ENCODE measurements at regions not wholly inside any gene's neighbourhood (a gene's known extent, or its start where the extent isn't known, plus 50 kb on each side); places are given as distances from the start of the nearest gene placed in this dataset.

DNA sequence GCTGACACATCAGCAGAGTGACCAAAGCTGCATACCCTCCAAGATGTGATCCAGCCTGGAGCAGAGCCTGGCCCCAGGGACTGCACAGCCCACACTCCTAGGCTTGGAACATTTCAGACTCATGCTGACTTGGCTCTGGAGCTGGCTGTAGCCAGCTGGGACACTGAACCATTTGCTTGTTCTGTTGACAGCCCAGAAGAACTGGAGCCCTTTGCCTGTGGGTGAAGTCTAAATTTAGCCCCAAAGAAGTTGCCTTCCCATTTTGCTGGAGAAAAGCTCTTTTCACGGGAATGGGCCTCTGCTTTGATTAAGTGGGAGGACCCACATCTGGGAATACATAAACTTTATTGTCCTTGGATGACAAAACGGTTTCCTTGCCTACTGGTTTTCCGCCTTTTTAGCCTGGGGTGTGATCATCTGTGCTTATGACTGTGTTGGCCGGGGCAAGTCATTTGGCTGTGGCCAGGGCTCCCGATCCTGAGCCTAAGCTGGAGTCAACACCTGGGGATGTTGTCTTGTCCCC is 186.2 kb upstream of the BMPER start:
- Histone ChIP-seq H3K9me3 (replicated peaks; ENCODE audit: insufficient read depth, low read length) (no peaks in the 10 kb centered on the region), H3K4me1 (ENCODE audit: low read length) (no peaks in the 10 kb centered on the region), H2AFZ (ENCODE audit: low read length) (no peak overlapping the region), H3K4me3 (ENCODE audit: low read length) (no peak overlapping the region), H3K79me2 (ENCODE audit: low read length) (no peaks in the 10 kb centered on the region), H3K9ac (ENCODE audit: low read length) (no peak overlapping the region), H3F3A (ENCODE audit: insufficient read depth, low read length) (no peaks in the 10 kb centered on the region), H3K9me2 (replicated peaks; ENCODE audit: insufficient read depth, low read length) (no peaks in the 10 kb centered on the region), H3K4me2 (ENCODE audit: low read depth, low read length) (no peak overlapping the region), H3K36me3 (replicated peaks; ENCODE audit: insufficient read depth, low read length) (no peaks in the 10 kb centered on the region), H3K27me3 (replicated peaks; ENCODE audit: insufficient read depth, low read length) (no peaks in the 10 kb centered on the region), H4K20me1 (ENCODE audit: insufficient read depth, low read length) (no peaks in the 10 kb centered on the region), H3K27ac (ENCODE audit: low read length) (no peak overlapping the region)
- TF ChIP-seq EZH2 (optimal IDR thresholded peaks at IDR 0.05; ENCODE audit: low read depth, low read length) (no peak), EZH2phosphoT487 (IDR thresholded peaks at IDR 0.05; ENCODE audit: low read length) (no peak)
- TF ChIP-seq, protein P1, sequence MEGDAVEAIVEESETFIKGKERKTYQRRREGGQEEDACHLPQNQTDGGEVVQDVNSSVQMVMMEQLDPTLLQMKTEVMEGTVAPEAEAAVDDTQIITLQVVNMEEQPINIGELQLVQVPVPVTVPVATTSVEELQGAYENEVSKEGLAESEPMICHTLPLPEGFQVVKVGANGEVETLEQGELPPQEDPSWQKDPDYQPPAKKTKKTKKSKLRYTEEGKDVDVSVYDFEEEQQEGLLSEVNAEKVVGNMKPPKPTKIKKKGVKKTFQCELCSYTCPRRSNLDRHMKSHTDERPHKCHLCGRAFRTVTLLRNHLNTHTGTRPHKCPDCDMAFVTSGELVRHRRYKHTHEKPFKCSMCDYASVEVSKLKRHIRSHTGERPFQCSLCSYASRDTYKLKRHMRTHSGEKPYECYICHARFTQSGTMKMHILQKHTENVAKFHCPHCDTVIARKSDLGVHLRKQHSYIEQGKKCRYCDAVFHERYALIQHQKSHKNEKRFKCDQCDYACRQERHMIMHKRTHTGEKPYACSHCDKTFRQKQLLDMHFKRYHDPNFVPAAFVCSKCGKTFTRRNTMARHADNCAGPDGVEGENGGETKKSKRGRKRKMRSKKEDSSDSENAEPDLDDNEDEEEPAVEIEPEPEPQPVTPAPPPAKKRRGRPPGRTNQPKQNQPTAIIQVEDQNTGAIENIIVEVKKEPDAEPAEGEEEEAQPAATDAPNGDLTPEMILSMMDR (IDR thresholded peaks at IDR 0.05; ENCODE audit: low read length): no peak
- DNase-seq: no peak

DNA sequence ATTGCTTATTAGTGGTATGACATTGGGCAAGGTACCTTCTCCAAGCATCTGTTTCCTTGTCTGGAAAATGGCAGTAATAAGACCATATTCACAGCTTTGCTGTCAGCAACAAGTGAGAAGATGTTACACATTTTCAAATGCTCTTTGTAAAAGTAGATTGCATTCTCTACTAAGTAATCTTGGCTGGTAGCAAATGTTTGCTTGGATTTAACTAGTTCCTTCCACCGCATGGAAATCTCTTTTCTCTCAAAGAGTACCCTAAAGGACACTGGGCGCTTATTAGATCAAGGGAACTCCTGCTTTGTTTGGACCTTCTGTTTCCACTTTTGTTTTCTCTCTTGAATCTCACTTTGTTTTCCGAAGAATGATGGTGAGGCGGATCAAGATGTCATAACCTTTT is 185.2 kb upstream of the BMPER start:
- Histone ChIP-seq H3K27ac (ENCODE audit: low read length) (no peak overlapping the region), H3K36me3 (replicated peaks; ENCODE audit: insufficient read depth, low read length) (no peaks in the 10 kb centered on the region), H3K9me2 (replicated peaks; ENCODE audit: insufficient read depth, low read length) (no peaks in the 10 kb centered on the region), H3K79me2 (ENCODE audit: low read length) (no peaks in the 10 kb centered on the region), H3K27me3 (replicated peaks; ENCODE audit: insufficient read depth, low read length) (no peaks in the 10 kb centered on the region), H2AFZ (ENCODE audit: low read length) (no peak overlapping the region), H4K20me1 (ENCODE audit: insufficient read depth, low read length) (no peaks in the 10 kb centered on the region), H3F3A (ENCODE audit: insufficient read depth, low read length) (no peaks in the 10 kb centered on the region), H3K4me3 (ENCODE audit: low read length) (no peak overlapping the region), H3K4me2 (ENCODE audit: low read depth, low read length) (no peak overlapping the region), H3K4me1 (ENCODE audit: low read length) (no peaks in the 10 kb centered on the region), H3K9me3 (replicated peaks; ENCODE audit: insufficient read depth, low read length) (no peaks in the 10 kb centered on the region), H3K9ac (ENCODE audit: low read length) (no peak overlapping the region)
- TF ChIP-seq, protein P1 (IDR thresholded peaks at IDR 0.05; ENCODE audit: low read length): no peak
- TF ChIP-seq EZH2phosphoT487 (IDR thresholded peaks at IDR 0.05; ENCODE audit: low read length) (no peak), EZH2 (optimal IDR thresholded peaks at IDR 0.05; ENCODE audit: low read depth, low read length) (no peak)
- no peak for DNase-seq

DNA sequence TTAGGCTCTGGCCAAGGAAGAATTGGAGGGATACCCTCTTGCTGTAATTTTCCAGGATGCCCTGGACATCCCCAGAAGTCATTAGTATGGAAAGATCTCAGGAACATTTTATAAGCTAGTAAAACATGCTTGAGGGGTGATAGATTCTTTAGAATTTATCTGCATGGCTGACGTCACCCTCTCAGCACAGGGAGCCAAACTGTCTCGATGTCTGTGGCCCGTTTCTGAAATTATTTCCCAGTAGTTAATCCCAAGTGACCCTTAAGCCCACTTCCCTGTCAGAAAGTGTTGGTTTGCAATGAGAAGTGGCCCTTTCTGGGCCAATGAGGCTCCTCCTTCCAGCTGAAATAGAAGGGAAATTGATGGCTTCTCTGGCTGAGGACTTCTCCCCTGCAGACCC is 184.5 kb upstream of the BMPER start:
- no peaks in the 10 kb centered on the region for H3K9me3 ChIP-seq (replicated peaks; ENCODE audit: insufficient read depth, low read length)
- no peak for DNase-seq

More for the DNA sequence above, 184.5 kb upstream of the BMPER start:
- TF ChIP-seq EZH2phosphoT487 (IDR thresholded peaks at IDR 0.05; ENCODE audit: low read length) (no peak), EZH2 (optimal IDR thresholded peaks at IDR 0.05; ENCODE audit: low read depth, low read length) (no peak)
- TF ChIP-seq, protein P1 (IDR thresholded peaks at IDR 0.05; ENCODE audit: low read length): no peak
- Histone ChIP-seq H3K27me3 (replicated peaks; ENCODE audit: insufficient read depth, low read length) (no peaks in the 10 kb centered on the region), H3K9me2 (replicated peaks; ENCODE audit: insufficient read depth, low read length) (no peaks in the 10 kb centered on the region), H3K4me2 (ENCODE audit: low read depth, low read length) (no peak overlapping the region), H3F3A (ENCODE audit: insufficient read depth, low read length) (no peaks in the 10 kb centered on the region), H3K36me3 (replicated peaks; ENCODE audit: insufficient read depth, low read length) (no peaks in the 10 kb centered on the region), H3K4me3 (ENCODE audit: low read length) (no peak overlapping the region), H3K4me1 (ENCODE audit: low read length) (no peaks in the 10 kb centered on the region), H4K20me1 (ENCODE audit: insufficient read depth, low read length) (no peaks in the 10 kb centered on the region), H3K79me2 (ENCODE audit: low read length) (no peaks in the 10 kb centered on the region), H3K27ac (ENCODE audit: low read length) (no peak overlapping the region), H3K9ac (ENCODE audit: low read length) (no peak overlapping the region), H2AFZ (ENCODE audit: low read length) (no peak overlapping the region)

All from MM.1S (cell line).